Thoracic aorta (tissue), 2 donors: ENCODE measurements at regions not wholly inside any gene's neighbourhood (a gene's known extent, or its start where the extent isn't known, plus 50 kb on each side); places are given as distances from the start of the nearest gene placed in this dataset.
A peak's percentile ranks its signal among the peaks of the same experiment; 100 is the strongest.
"Not testable (repeated sequence)": the region's sequence is repeated elsewhere in the genome, so short reads cannot be mapped to it uniquely, and the experiment has no call there.

Experiments
- ATAC-seq: fragments of 150-250 bp; one replicate; pipeline ENCODE4 v1.8.0; 2017; ENCODE audit warnings: low read depth; ENCODE audit not compliant: insufficient number of reproducible peaks, low FRiP score
- DNase-seq: peaks from one replicate; pipeline ENCODE4 v3.0.0-alpha.2; 2020; ENCODE audit warnings: low spot score
- H3K27ac ChIP-seq, 2 donors: fragments of 200-600 bp; sonication (generic); 1 replicate in 1 of 2; 2 replicates in 1 of 2; pipeline ENCODE4 v1.5.1; 2016; ENCODE audit warnings: mild to moderate bottlenecking in 2 of 2, moderate library complexity in 2 of 2
- H3K27me3 ChIP-seq: fragments of 200-600 bp; sonication (generic); replicated peaks from 2 replicates; pipeline ENCODE4 v1.6.0; 2016; ENCODE audit warnings: mild to moderate bottlenecking; ENCODE audit not compliant: insufficient read depth
- H3K36me3 ChIP-seq: fragments of 200-600 bp; sonication (generic); one replicate; pipeline ENCODE4 v1.5.1; 2016
- H3K4me1 ChIP-seq, 2 donors: fragments of 200-600 bp; sonication (generic); 1 replicate in 1 of 2; 2 replicates in 1 of 2; pipeline versions ENCODE4 v1.5.1 to v1.6.0; 2016; ENCODE audit warnings: low read depth in 2 of 2, mild to moderate bottlenecking in 1 of 2; ENCODE audit not compliant: control insufficient read depth in 1 of 2
- H3K4me3 ChIP-seq: fragments of 200-600 bp; sonication (generic); 2 replicates; pipeline ENCODE4 v1.5.1; 2016; ENCODE audit warnings: mild to moderate bottlenecking
- H3K9me3 ChIP-seq: fragments of 200-600 bp; sonication (generic); 2 replicates; pipeline ENCODE4 v1.5.1; 2016
- CTCF ChIP-seq: fragments of 200-600 bp; sonication (generic); IDR thresholded peaks from one replicate; pipeline ENCODE4 v1.5.1; 2019; ENCODE audit warnings: antibody characterized with exemption

GRCh38 chr16:24653725-24654124, 75.7 kb upstream of the TNRC6A start:
- Histone ChIP-seq H3K27ac (no peak overlapping the region), H3K27me3 (no peaks in the 10 kb centered on the region), H3K4me3 (no peak overlapping the region), H3K9me3 (no peaks in the 10 kb centered on the region), H3K4me1 (no peaks in the 10 kb centered on the region), H3K36me3 (no peaks in the 10 kb centered on the region)
- no peak for TF ChIP-seq CTCF
- DNase-seq (no peak), ATAC-seq (no peak)

- DNase-seq, H3K27me3 ChIP-seq, H3K4me3 ChIP-seq, ATAC-seq, H3K36me3 ChIP-seq, H3K27ac ChIP-seq, H3K9me3 ChIP-seq: not testable (repeated sequence)
- H3K4me1 ChIP-seq, result peaks cover 6 to 33% of the 10 kb centered on the region in 2 donors
Measured at GRCh38 chr16:24665942-24666341, 63.5 kb upstream of the TNRC6A start.

GRCh38 chr16:24667244-24667764, 62.1 kb upstream of the TNRC6A start:
- H3K4me1 ChIP-seq, result peaks cover 6 to 39% of the 10 kb centered on the region in 2 donors
- TF ChIP-seq CTCF, result no peak
- ATAC-seq (no peak), DNase-seq (no peak)
- no peaks in the 10 kb centered on the region for H3K9me3 ChIP-seq
- no peaks in the 10 kb centered on the region for H3K36me3 ChIP-seq
- H3K27me3 ChIP-seq, result no peaks in the 10 kb centered on the region
- H3K27ac ChIP-seq, result peak overlapping the region; percentile 90 to 92
- no peak overlapping the region for H3K4me3 ChIP-seq

- DNase-seq, result peak; percentile 16
- peak overlapping the region; percentile 90 to 92 for H3K27ac ChIP-seq
Measured at GRCh38 chr16:24668481-24669061, 60.9 kb upstream of the TNRC6A start.

GRCh38 chr16:24670623-24671454, 58.6 kb upstream of the TNRC6A start:
- TF ChIP-seq CTCF, result no peak
- ATAC-seq (peak; percentile 50), DNase-seq (peak; percentile 60)
- Histone ChIP-seq H3K27ac (peak overlapping the region; percentile 92), H3K4me1 (peaks cover 6 to 39% of the 10 kb centered on the region in 2 donors), H3K36me3 (no peaks in the 10 kb centered on the region), H3K27me3 (no peaks in the 10 kb centered on the region), H3K4me3 (peak overlapping the region; percentile 39), H3K9me3 (no peaks in the 10 kb centered on the region)

More at GRCh38 chr16:24668481-24669061, 60.9 kb upstream of the TNRC6A start:
- TF ChIP-seq CTCF, result no peak
- peak; percentile 33 for ATAC-seq
- Histone ChIP-seq H3K4me1 (peaks cover 6 to 39% of the 10 kb centered on the region in 2 donors), H3K9me3 (no peaks in the 10 kb centered on the region), H3K36me3 (no peaks in the 10 kb centered on the region), H3K27me3 (no peaks in the 10 kb centered on the region), H3K4me3 (peak overlapping the region; percentile 42)
